ENCODE measurements at regions not wholly inside any gene's neighbourhood (a gene's known extent, or its start where the extent isn't known, plus 50 kb on each side); places are given as distances from the start of the nearest gene placed in this dataset.

GRCh38 chr7:149685455-149685854, 87.9 kb downstream of the ZNF467 start:
- Histone ChIP-seq H2AFZ (ENCODE audit: insufficient read depth, low read depth, low read length, poor library complexity, severe bottlenecking) (no peak overlapping the region), H3K4me3 (ENCODE audit: control extremely low read depth in 1 of 5, extremely low read depth in 1 of 5, insufficient read depth in 1 of 5, low read depth in 2 of 5, low read length in 4 of 5) (no peak overlapping the region), H3K4me2 (replicated peaks; ENCODE audit: low read depth, low read length, poor library complexity, severe bottlenecking) (no peak overlapping the region), H3K9ac (ENCODE audit: low read length) (no peak overlapping the region), H4K20me1 (ENCODE audit: control insufficient read depth, insufficient read depth, low read length, poor library complexity, severe bottlenecking) (no peaks in the 10 kb centered on the region), H3K27me3 (replicated peaks in 1 of 4; ENCODE audit: control extremely low read depth in 1 of 4, control insufficient read depth in 3 of 4, insufficient read depth in 4 of 4, low read length in 3 of 4) (peaks cover 0 to 25% (median 18%) of the 10 kb centered on the region in 4 experiments), H3K79me2 (ENCODE audit: control insufficient read depth, insufficient read depth, low read length) (no peaks in the 10 kb centered on the region), H3K27ac (ENCODE audit: low read length in 2 of 2) (no peak overlapping the region), H3K36me3 (replicated peaks in 1 of 2; ENCODE audit: control extremely low read depth in 1 of 2, control insufficient read depth in 1 of 2, extremely low read depth in 1 of 2, insufficient read depth in 2 of 2, low read length in 1 of 2) (no peaks in the 10 kb centered on the region), H3K4me1 (ENCODE audit: control insufficient read depth in 2 of 2, insufficient read depth in 2 of 2, low read length in 2 of 2) (no peaks in the 10 kb centered on the region), H3K9me3 (ENCODE audit: control extremely low read depth in 1 of 3, control insufficient read depth in 2 of 3, insufficient read depth in 1 of 3, low read length in 2 of 3) (peaks cover 0 to 6% (median 5%) of the 10 kb centered on the region in 3 donors)
- ChIA-PET POLR2A (no interaction called here), CTCF (no interaction called here)
- TF ChIP-seq EZH2 (IDR thresholded peaks at IDR 0.05; ENCODE audit: borderline replicate concordance, insufficient read depth, low read depth, low read length, poor library complexity, severe bottlenecking) (no peak), CTCF (IDR thresholded peaks at IDR 0.05) (no peak)
- DNase-seq, result no peak
- ATAC-seq (ENCODE audit: low read depth), result no peak
- peaks cover 5% of the 10 kb centered on the region for H3K9me3 Mint-ChIP-seq (ENCODE audit: insufficient read depth)
- intact Hi-C loops (cut with micrococcal nuclease), result no loop called here
- no peak overlapping the region for H3K27ac Mint-ChIP-seq
- no peaks in the 10 kb centered on the region for H3K4me1 Mint-ChIP-seq
- WGBS (ENCODE audit: insufficient coverage), result 87% methylated on average over 3 of the region's 3 CpGs
- no peak overlapping the region for H3K4me3 Mint-ChIP-seq
- peaks cover 39% of the 10 kb centered on the region for H3K27me3 Mint-ChIP-seq

GRCh38 chr7:149683898-149684297, 89.5 kb downstream of the ZNF467 start:
- Mint-ChIP-seq H3K27me3 (peaks cover 36% of the 10 kb centered on the region), H3K4me3 (no peak overlapping the region), H3K9me3 (ENCODE audit: insufficient read depth) (peaks cover 4% of the 10 kb centered on the region), H3K27ac (no peak overlapping the region), H3K4me1 (no peaks in the 10 kb centered on the region)
- Histone ChIP-seq H3K4me2 (replicated peaks; ENCODE audit: low read depth, low read length, poor library complexity, severe bottlenecking) (no peak overlapping the region), H3K4me1 (ENCODE audit: control insufficient read depth in 2 of 2, insufficient read depth in 2 of 2, low read length in 2 of 2) (no peaks in the 10 kb centered on the region), H3K36me3 (replicated peaks in 1 of 2; ENCODE audit: control extremely low read depth in 1 of 2, control insufficient read depth in 1 of 2, extremely low read depth in 1 of 2, insufficient read depth in 2 of 2, low read length in 1 of 2) (no peaks in the 10 kb centered on the region), H3K79me2 (ENCODE audit: control insufficient read depth, insufficient read depth, low read length) (no peaks in the 10 kb centered on the region), H3K27me3 (replicated peaks in 1 of 4; ENCODE audit: control extremely low read depth in 1 of 4, control insufficient read depth in 3 of 4, insufficient read depth in 4 of 4, low read length in 3 of 4) (peaks cover 0 to 13% (median 4%) of the 10 kb centered on the region in 4 experiments), H3K27ac (ENCODE audit: low read length in 2 of 2) (no peak overlapping the region), H4K20me1 (ENCODE audit: control insufficient read depth, insufficient read depth, low read length, poor library complexity, severe bottlenecking) (no peaks in the 10 kb centered on the region), H3K4me3 (ENCODE audit: control extremely low read depth in 1 of 5, extremely low read depth in 1 of 5, insufficient read depth in 1 of 5, low read depth in 2 of 5, low read length in 4 of 5) (no peak overlapping the region), H3K9me3 (ENCODE audit: control extremely low read depth in 1 of 3, control insufficient read depth in 2 of 3, insufficient read depth in 1 of 3, low read length in 2 of 3) (peaks cover 0 to 3% (median 2%) of the 10 kb centered on the region in 3 donors), H2AFZ (ENCODE audit: insufficient read depth, low read depth, low read length, poor library complexity, severe bottlenecking) (no peak overlapping the region), H3K9ac (ENCODE audit: low read length) (no peak overlapping the region)
- no peak for DNase-seq
- intact Hi-C loops (cut with micrococcal nuclease), result no loop called here
- WGBS (ENCODE audit: insufficient coverage), result no CpG with 5 or more reads among the region's 2 CpGs
- TF ChIP-seq CTCF (IDR thresholded peaks at IDR 0.05) (no peak), EZH2 (IDR thresholded peaks at IDR 0.05; ENCODE audit: borderline replicate concordance, insufficient read depth, low read depth, low read length, poor library complexity, severe bottlenecking) (no peak)
- POLR2A ChIA-PET, result no interaction called here
- ATAC-seq (ENCODE audit: low read depth), result no peak
- CTCF ChIA-PET, result no interaction called here
